ENCODE measurements at regions not wholly inside any gene's neighbourhood (a gene's known extent, or its start where the extent isn't known, plus 50 kb on each side); places are given as distances from the start of the nearest gene placed in this dataset.
"Not testable (repeated sequence)": the region's sequence is repeated elsewhere in the genome, so short reads cannot be mapped to it uniquely, and the experiment has no call there.

DNA sequence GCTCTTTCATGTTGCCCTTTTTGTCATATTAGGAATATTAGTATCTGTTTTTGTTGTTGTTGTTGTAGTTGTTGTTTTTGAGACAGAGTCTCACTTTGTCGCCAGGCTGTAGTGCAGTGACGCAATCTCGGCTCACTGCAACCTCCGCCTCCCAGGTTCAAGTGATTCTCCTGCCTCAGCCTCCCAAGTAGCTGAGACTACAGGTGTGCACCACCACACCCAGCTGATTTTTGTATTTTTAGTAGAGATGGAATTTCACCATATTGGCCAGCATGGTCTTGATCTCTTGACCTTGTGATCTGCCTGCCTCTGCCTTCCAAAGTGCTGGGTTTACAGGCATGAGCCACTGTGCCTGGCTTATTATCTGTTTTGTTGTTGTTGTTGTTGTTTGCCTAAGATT lies 69.7 kb upstream of the CCN2 start:
- not testable (repeated sequence) for H3K27ac ChIP-seq (ENCODE audit: low read depth, low read length); H3K9me3 ChIP-seq (ENCODE audit: control insufficient read depth, insufficient read depth, low read length); H3K4me3 ChIP-seq (ENCODE audit: low read depth, low read length); H3K27me3 ChIP-seq (ENCODE audit: control insufficient read depth, insufficient read depth, low read length); H3K9ac ChIP-seq (ENCODE audit: low read depth, low read length); H3K36me3 ChIP-seq (ENCODE audit: control insufficient read depth, insufficient read depth, low read length)
- peaks cover 26% of the 10 kb centered on the region for H3K4me1 ChIP-seq (ENCODE audit: control insufficient read depth, insufficient read depth, low read length)

DNA sequence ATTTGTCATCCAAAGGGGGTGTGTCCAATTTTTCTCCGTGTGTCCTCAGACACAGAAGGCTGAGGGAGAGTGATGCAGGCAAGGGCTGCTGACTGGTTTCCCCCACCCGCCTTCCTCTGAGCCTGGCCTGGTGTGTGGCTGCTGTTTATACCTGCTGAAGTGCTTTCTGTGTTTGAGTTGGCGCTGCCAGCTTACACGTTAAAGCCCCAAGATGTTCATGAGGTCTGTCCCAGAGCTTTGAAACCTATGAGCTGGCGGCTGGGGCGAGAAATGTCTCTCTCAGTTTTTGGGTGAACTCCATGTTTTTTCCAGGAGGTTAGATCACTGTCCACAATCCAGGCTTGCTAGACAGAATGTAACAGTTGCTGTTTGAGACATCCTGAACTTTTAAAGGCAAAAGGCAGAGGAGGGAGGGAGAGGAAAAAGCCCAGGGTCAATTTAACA lies 69.0 kb upstream of the CCN2 start:
- H3K4me3 ChIP-seq (ENCODE audit: low read depth, low read length), result no peak overlapping the region
- H3K9ac ChIP-seq (ENCODE audit: low read depth, low read length), result no peak overlapping the region
- H3K4me1 ChIP-seq (ENCODE audit: control insufficient read depth, insufficient read depth, low read length), result peaks cover 19% of the 10 kb centered on the region
- H3K9me3 ChIP-seq (ENCODE audit: control insufficient read depth, insufficient read depth, low read length), result no peaks in the 10 kb centered on the region
- H3K27ac ChIP-seq (ENCODE audit: low read depth, low read length), result no peak overlapping the region
- no peaks in the 10 kb centered on the region for H3K36me3 ChIP-seq (ENCODE audit: control insufficient read depth, insufficient read depth, low read length)
- no peaks in the 10 kb centered on the region for H3K27me3 ChIP-seq (ENCODE audit: control insufficient read depth, insufficient read depth, low read length)

DNA sequence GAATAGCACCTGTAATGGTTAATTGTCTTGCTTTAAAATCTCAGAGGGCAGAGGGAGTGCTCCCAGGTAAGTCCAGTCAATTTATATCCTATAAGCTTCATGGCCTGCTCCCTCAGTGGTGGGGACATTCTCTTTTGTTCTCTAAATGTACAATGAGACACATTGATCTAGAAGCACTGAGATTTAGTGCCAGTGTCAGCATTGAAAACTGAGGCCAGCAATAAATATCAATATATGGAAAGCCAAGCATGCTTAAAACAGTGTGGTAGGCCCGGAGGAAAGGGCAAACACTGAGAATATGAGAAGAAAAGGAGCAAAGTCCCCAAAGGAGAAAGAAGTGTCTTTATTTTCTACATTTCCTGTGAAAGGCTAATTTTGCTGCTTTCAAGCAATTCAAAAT lies 68.4 kb upstream of the CCN2 start:
- no peak overlapping the region for H3K4me3 ChIP-seq (ENCODE audit: low read depth, low read length)
- H3K36me3 ChIP-seq (ENCODE audit: control insufficient read depth, insufficient read depth, low read length), result no peaks in the 10 kb centered on the region
- peaks cover 17% of the 10 kb centered on the region for H3K4me1 ChIP-seq (ENCODE audit: control insufficient read depth, insufficient read depth, low read length)
- no peaks in the 10 kb centered on the region for H3K9me3 ChIP-seq (ENCODE audit: control insufficient read depth, insufficient read depth, low read length)
- H3K27ac ChIP-seq (ENCODE audit: low read depth, low read length), result no peak overlapping the region
- H3K9ac ChIP-seq (ENCODE audit: low read depth, low read length), result no peak overlapping the region
- H3K27me3 ChIP-seq (ENCODE audit: control insufficient read depth, insufficient read depth, low read length), result no peaks in the 10 kb centered on the region

DNA sequence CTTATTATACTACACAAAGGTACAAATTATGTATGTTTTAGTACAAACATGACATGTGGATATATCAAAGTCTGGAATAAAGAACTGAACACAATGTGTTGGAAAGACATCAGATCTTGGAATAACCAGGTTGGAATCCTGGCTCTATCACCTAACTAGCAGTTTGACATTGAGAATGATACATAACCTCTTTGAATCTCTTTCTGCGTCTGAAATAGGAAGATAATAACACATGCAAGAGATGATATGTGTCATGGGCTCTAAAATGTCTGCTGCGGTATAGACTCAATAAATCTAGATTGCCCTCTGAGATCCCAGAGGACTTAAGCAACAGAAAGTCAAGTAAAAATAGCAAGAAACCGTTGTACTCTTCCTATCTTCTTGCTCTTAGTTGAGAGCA lies 66.8 kb upstream of the CCN2 start:
- H3K9ac ChIP-seq (ENCODE audit: low read depth, low read length), result no peak overlapping the region

DNA sequence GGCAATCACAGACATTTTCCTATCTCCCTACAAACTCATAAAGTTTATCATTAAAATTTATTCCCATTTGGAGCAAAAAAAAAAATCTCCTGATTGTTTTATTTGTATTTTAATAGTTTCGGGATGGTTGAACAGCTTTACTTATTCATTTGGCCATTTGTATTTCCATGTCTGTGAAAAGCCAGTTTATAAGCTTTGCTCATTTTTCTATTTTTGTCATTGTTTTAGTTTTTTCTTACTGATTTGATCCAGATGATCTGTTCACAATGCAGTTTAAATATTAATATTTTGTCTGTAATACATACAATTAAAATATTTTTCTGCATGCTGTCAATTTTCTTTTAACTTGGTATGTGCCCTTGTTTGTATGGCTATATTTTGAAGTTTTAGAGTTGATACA lies 65.2 kb upstream of the CCN2 start:
- Histone ChIP-seq H3K27me3 (ENCODE audit: control insufficient read depth, insufficient read depth, low read length) (no peaks in the 10 kb centered on the region), H3K4me3 (ENCODE audit: low read depth, low read length) (no peak overlapping the region), H3K27ac (ENCODE audit: low read depth, low read length) (no peak overlapping the region), H3K4me1 (ENCODE audit: control insufficient read depth, insufficient read depth, low read length) (0 out of 2 replicates have a peak, but pooled peaks cover 4% of the 10 kb centered on the region), H3K36me3 (ENCODE audit: control insufficient read depth, insufficient read depth, low read length) (no peaks in the 10 kb centered on the region), H3K9ac (ENCODE audit: low read depth, low read length) (no peak overlapping the region), H3K9me3 (ENCODE audit: control insufficient read depth, insufficient read depth, low read length) (no peaks in the 10 kb centered on the region)

More for the DNA sequence above, 66.8 kb upstream of the CCN2 start:
- no peaks in the 10 kb centered on the region for H3K36me3 ChIP-seq (ENCODE audit: control insufficient read depth, insufficient read depth, low read length)
- no peaks in the 10 kb centered on the region for H3K27me3 ChIP-seq (ENCODE audit: control insufficient read depth, insufficient read depth, low read length)
- no peak overlapping the region for H3K27ac ChIP-seq (ENCODE audit: low read depth, low read length)
- no peak overlapping the region for H3K4me3 ChIP-seq (ENCODE audit: low read depth, low read length)
- H3K9me3 ChIP-seq (ENCODE audit: control insufficient read depth, insufficient read depth, low read length), result no peaks in the 10 kb centered on the region
- H3K4me1 ChIP-seq (ENCODE audit: control insufficient read depth, insufficient read depth, low read length), result peaks cover 13% of the 10 kb centered on the region

DNA sequence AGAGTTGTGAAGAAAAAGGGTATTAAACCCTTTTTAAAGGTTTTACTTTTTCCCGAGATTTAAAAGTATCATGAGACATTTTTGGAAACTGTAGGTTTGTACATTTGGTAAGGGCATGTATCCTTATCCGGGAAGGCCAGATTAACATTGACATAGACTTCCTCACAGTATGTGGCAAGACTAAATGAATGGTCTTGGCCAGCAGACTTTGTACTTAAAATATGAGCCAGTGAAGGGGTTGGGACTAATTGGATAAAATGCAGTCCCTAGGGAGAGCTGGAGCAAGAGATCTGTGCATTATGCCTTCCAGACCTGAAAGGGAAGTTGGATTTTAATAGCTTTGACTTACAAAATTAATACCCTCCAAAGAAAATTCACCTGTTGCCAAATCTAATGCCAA lies 60.4 kb upstream of the CCN2 start:
- H3K4me3 ChIP-seq (ENCODE audit: low read depth, low read length), result no peak overlapping the region
- H3K27ac ChIP-seq (ENCODE audit: low read depth, low read length), result no peak overlapping the region
- H3K4me1 ChIP-seq (ENCODE audit: control insufficient read depth, insufficient read depth, low read length), result 0 out of 2 replicates have a peak, but pooled peaks cover 4% of the 10 kb centered on the region
- no peaks in the 10 kb centered on the region for H3K36me3 ChIP-seq (ENCODE audit: control insufficient read depth, insufficient read depth, low read length)
- no peaks in the 10 kb centered on the region for H3K9me3 ChIP-seq (ENCODE audit: control insufficient read depth, insufficient read depth, low read length)
- no peak overlapping the region for H3K9ac ChIP-seq (ENCODE audit: low read depth, low read length)
- no peaks in the 10 kb centered on the region for H3K27me3 ChIP-seq (ENCODE audit: control insufficient read depth, insufficient read depth, low read length)

DNA sequence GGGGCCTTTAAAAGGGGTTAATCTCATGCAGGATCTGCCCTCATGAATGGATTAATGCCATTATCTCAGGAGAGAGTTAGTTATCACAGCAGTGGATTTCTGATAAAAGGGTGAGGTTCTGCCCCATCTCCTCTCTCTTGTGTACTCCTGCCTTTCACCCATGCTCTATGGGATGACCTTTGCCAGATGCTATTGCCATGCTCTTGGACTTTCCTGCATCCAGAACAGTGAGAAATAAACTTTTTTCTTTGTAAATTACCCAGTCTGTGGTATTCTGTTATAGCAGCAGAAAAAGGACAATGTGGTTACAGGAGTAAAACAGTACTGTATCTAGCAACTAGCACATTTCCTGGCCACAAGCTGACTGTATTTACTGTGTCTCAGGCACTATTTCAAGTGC lies 58.0 kb upstream of the CCN2 start:
- H3K4me3 ChIP-seq (ENCODE audit: low read depth, low read length), result no peak overlapping the region
- H3K4me1 ChIP-seq (ENCODE audit: control insufficient read depth, insufficient read depth, low read length), result 0 out of 2 replicates have a peak, but pooled peaks cover 4% of the 10 kb centered on the region
- H3K27ac ChIP-seq (ENCODE audit: low read depth, low read length), result no peak overlapping the region
- H3K36me3 ChIP-seq (ENCODE audit: control insufficient read depth, insufficient read depth, low read length), result no peaks in the 10 kb centered on the region
- no peak overlapping the region for H3K9ac ChIP-seq (ENCODE audit: low read depth, low read length)
- no peaks in the 10 kb centered on the region for H3K27me3 ChIP-seq (ENCODE audit: control insufficient read depth, insufficient read depth, low read length)
- H3K9me3 ChIP-seq (ENCODE audit: control insufficient read depth, insufficient read depth, low read length), result peaks cover 7% of the 10 kb centered on the region

DNA sequence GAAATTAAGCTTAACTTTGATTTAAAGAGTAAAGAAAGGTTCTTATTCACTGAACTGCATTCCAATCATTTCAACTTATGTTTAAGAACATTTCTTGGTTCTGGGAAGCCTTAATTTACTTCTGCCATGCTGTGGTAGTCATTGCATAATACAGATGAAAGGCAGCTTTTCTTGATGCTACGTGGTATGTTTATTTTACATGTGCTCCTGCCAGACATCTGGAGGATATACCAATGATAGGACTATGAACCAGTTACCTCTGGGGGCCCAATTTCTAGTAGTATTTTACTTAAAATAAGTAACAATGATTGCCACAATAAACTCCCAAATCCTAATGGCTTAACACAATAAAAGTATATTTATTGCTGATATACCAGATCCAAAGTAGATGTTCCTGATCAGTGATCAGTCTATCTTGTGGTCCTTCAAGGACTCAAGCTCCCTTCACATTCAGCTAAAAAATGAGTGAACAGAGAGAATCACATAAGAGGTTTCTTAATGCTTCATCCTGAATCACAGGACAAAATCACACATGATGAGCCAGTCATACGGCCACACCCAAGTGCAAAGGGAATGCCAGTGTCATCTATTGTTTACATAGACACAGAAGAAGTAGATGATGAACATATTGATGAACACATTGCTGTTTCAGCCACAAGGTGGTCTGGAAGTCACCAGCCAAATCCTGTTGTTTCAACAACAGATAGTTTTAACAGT lies 56.5 kb upstream of the CCN2 start:
- no peaks in the 10 kb centered on the region for H3K36me3 ChIP-seq (ENCODE audit: control insufficient read depth, insufficient read depth, low read length)
- no peak overlapping the region for H3K9ac ChIP-seq (ENCODE audit: low read depth, low read length)

DNA sequence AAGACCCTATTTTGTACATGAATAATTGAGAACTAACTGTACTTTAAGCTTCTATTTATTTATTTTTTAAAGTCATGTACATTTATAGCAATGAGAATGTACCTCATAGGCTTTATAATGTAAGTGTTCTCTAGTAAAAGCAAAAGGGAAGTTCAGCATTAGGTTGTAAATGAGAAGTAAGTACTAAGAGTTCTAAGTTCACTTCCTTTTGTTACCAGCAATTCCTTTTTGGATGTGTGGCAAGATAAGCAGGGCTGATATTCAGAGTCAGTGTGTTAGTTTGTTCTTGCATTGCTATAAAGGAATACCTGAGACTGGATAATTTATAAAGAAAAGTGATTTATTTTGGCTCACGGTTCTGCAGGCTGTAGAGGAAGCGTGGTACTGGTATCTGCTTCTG lies 54.0 kb upstream of the CCN2 start:
- no peaks in the 10 kb centered on the region for H3K27me3 ChIP-seq (ENCODE audit: control insufficient read depth, insufficient read depth, low read length)
- peaks cover 19% of the 10 kb centered on the region for H3K9me3 ChIP-seq (ENCODE audit: control insufficient read depth, insufficient read depth, low read length)
- no peaks in the 10 kb centered on the region for H3K4me1 ChIP-seq (ENCODE audit: control insufficient read depth, insufficient read depth, low read length)
- H3K27ac ChIP-seq (ENCODE audit: low read depth, low read length), result no peak overlapping the region
- H3K9ac ChIP-seq (ENCODE audit: low read depth, low read length), result no peak overlapping the region
- no peak overlapping the region for H3K4me3 ChIP-seq (ENCODE audit: low read depth, low read length)
- H3K36me3 ChIP-seq (ENCODE audit: control insufficient read depth, insufficient read depth, low read length), result no peaks in the 10 kb centered on the region

More for the DNA sequence above, 56.5 kb upstream of the CCN2 start:
- no peaks in the 10 kb centered on the region for H3K27me3 ChIP-seq (ENCODE audit: control insufficient read depth, insufficient read depth, low read length)
- H3K27ac ChIP-seq (ENCODE audit: low read depth, low read length), result no peak overlapping the region
- H3K4me1 ChIP-seq (ENCODE audit: control insufficient read depth, insufficient read depth, low read length), result 0 out of 2 replicates have a peak, but pooled peaks cover 4% of the 10 kb centered on the region
- H3K4me3 ChIP-seq (ENCODE audit: low read depth, low read length), result no peak overlapping the region
- H3K9me3 ChIP-seq (ENCODE audit: control insufficient read depth, insufficient read depth, low read length), result peaks cover 19% of the 10 kb centered on the region

DNA sequence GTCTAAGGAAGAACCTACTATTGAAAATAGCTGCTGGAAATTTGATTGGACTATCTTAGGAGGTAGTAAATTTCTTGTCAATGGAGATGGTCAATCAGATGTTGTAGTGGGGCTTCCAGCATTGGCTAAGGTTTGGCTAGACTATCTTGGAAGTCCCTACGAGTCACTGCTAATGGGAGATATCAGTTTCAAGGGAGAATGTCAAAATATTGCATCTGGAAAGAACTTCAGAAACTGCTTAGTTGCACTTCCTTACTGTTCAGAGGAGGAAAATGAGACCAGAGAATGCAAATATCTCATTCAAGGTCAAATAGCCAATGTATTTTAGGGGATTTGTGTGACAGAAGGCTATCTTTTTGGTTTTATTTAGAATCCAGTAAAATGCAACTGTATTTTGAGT lies 53.5 kb upstream of the CCN2 start:
- no peak overlapping the region for H3K4me3 ChIP-seq (ENCODE audit: low read depth, low read length)
- no peaks in the 10 kb centered on the region for H3K27me3 ChIP-seq (ENCODE audit: control insufficient read depth, insufficient read depth, low read length)
- H3K9ac ChIP-seq (ENCODE audit: low read depth, low read length), result no peak overlapping the region
- no peak overlapping the region for H3K27ac ChIP-seq (ENCODE audit: low read depth, low read length)
- H3K4me1 ChIP-seq (ENCODE audit: control insufficient read depth, insufficient read depth, low read length), result no peaks in the 10 kb centered on the region
- no peaks in the 10 kb centered on the region for H3K36me3 ChIP-seq (ENCODE audit: control insufficient read depth, insufficient read depth, low read length)
- H3K9me3 ChIP-seq (ENCODE audit: control insufficient read depth, insufficient read depth, low read length), result peaks cover 19% of the 10 kb centered on the region

DNA sequence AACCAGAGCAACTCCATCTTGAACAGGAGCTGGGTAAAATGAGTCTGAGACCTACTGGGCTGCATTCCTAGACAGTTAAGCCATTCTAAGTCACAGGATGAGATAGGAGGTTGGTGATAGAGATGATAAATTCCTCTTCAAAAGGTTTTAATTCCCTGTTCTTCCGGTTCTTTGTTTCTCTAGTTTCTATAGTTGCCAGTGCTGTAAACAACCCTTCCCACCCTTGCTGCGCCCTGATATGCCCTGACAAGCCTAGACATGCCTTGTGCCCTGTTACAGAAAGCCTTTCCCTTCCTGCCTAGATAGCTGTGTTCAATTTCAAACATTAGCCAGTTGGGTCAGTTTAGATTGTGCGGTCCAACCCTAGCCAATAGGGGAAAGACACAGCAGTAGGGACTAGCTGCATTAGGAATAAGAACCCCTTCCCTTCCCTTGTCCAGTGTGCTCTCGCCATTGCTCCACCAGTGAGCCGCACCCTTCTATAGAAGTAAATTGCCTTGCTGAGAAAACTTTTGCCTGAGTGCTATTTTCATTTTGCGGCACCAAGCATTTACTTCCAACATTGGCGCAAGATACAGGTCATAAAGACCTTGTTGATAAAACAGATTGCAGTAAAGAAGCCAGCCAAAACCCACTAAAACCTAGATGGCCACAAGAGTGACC lies 52.5 kb upstream of the CCN2 start:
- H3K27ac ChIP-seq (ENCODE audit: low read depth, low read length), result no peak overlapping the region
- H3K27me3 ChIP-seq (ENCODE audit: control insufficient read depth, insufficient read depth, low read length), result no peaks in the 10 kb centered on the region
- H3K9ac ChIP-seq (ENCODE audit: low read depth, low read length), result no peak overlapping the region
- no peak overlapping the region for H3K4me3 ChIP-seq (ENCODE audit: low read depth, low read length)
- peaks cover 19% of the 10 kb centered on the region for H3K9me3 ChIP-seq (ENCODE audit: control insufficient read depth, insufficient read depth, low read length)
- no peaks in the 10 kb centered on the region for H3K36me3 ChIP-seq (ENCODE audit: control insufficient read depth, insufficient read depth, low read length)
- no peaks in the 10 kb centered on the region for H3K4me1 ChIP-seq (ENCODE audit: control insufficient read depth, insufficient read depth, low read length)

All from HUES48 (cell line).